Spleen (tissue), 11 donors: ENCODE measurements at regions not wholly inside any gene's neighbourhood (a gene's known extent, or its start where the extent isn't known, plus 50 kb on each side); places are given as distances from the start of the nearest gene placed in this dataset.

Experiments used
- DNase-seq: peaks from one replicate; pipeline ENCODE4 v3.0.0-alpha.2; 2020
- H3K27ac ChIP-seq, 8 donors: fragments of 200-600 bp; sonication (generic) in 7 of 8; 1 replicate in 4 of 8; 2 replicates in 4 of 8; pipeline versions ENCODE4 v1.5.0 to v1.8.0; 2016 to 2021; ENCODE audit warnings: inconsistent platforms in 4 of 8, mild to moderate bottlenecking in 4 of 8, moderate library complexity in 1 of 8
- H3K27me3 ChIP-seq, 7 donors: fragments of 200-600 bp; sonication (generic) in 6 of 7; replicated peaks in 1 of 7; 1 replicate in 4 of 7; 2 replicates in 3 of 7; pipeline versions ENCODE4 v1.5.0 to v1.8.0; 2016 to 2021; ENCODE audit warnings: inconsistent platforms in 3 of 7, mild to moderate bottlenecking in 1 of 7
- H3K36me3 ChIP-seq, 6 donors: fragments of 200-600 bp; sonication (generic) in 5 of 6; 1 replicate in 4 of 6; 2 replicates in 2 of 6; pipeline versions ENCODE4 v1.5.0 to v1.8.0; 2016 to 2021; ENCODE audit warnings: inconsistent platforms in 2 of 6
- H3K4me1 ChIP-seq, 6 donors: fragments of 200-600 bp; sonication (generic) in 5 of 6; 1 replicate in 3 of 6; 2 replicates in 3 of 6; pipeline versions ENCODE4 v1.5.0 to v1.8.0; 2016 to 2021; ENCODE audit warnings: inconsistent platforms in 3 of 6
- H3K4me3 ChIP-seq, 8 donors: fragments of 200-600 bp; sonication (generic) in 7 of 8; 1 replicate in 4 of 8; 2 replicates in 4 of 8; pipeline versions ENCODE4 v1.5.0 to v1.8.0; 2016 to 2021; ENCODE audit warnings: inconsistent platforms in 4 of 8, mild to moderate bottlenecking in 4 of 8, moderate library complexity in 2 of 8
- H3K9me3 ChIP-seq, 8 donors: fragments of 200-600 bp; sonication (generic) in 7 of 8; 1 replicate in 4 of 8; 2 replicates in 4 of 8; pipeline versions ENCODE4 v1.5.0 to v1.8.0; 2016 to 2021; ENCODE audit warnings: inconsistent platforms in 4 of 8
- CTCF ChIP-seq, 11 experiments: fragments of 200-600 bp in 7 of 11; fragments of 450-650 bp in 4 of 11; sonication (generic) in 4 of 11; IDR thresholded peaks in 8 of 11; conservative IDR thresholded peaks in 3 of 11; 1 replicate in 7 of 11; 2 replicates in 4 of 11; pipeline versions ENCODE4 v1.4.0 to v1.8.0; 2016 to 2021; ENCODE audit warnings: antibody characterized with exemption in 11 of 11, inconsistent platforms in 4 of 11, mild to moderate bottlenecking in 1 of 11
- POLR2A ChIP-seq, 3 donors: fragments of 450-650 bp; IDR thresholded peaks; one replicate each; pipeline ENCODE4 v1.5.1; 2017; ENCODE audit warnings: antibody characterized with exemption in 3 of 3, mild to moderate bottlenecking in 1 of 3
- POLR2AphosphoS5 ChIP-seq, 3 donors: sonication (generic); formaldehyde crosslinking; IDR thresholded peaks; one replicate each; pipeline ENCODE4 v1.5.1; 2017; ENCODE audit warnings: antibody characterized with exemption in 3 of 3
- WGBS, 5 donors: extraction: QIAGEN DNeasy Blood & Tissue Kit in 3 of 5; methylation state at CpG; one replicate each; pipeline versions ENCODE4 v1.1.5 to v1.1.7; 2013 to 2018; 5-methylcytosine and 5-hydroxymethylcytosine counted together
- intact Hi-C: fragments of 100-400 bp; cut with DNase I; formaldehyde crosslinking; loops from one replicate; pipeline ENCODE4 v1.15.0; 2023; ENCODE audit warnings: low total_unique reads
- donor health status: healthy with polysubstance abuse.
- donor health status: DM: no; HTN: no; CAD: no; lungs with moderate emphysema.
- donor health status: DM: no; HTN: no; CAD: no.
- donor health status: Bipolar disorder and iron deficiency.
- donor health status: healthy.
- donor health status: DM: no; HTN: no; CAD: no.
- donor health status: DM: yes; HTN: yes; CAD: no.

- Histone ChIP-seq H3K27ac (no peak overlapping the region), H3K4me1 (no peaks in the 10 kb centered on the region), H3K36me3 (no peaks in the 10 kb centered on the region), H3K9me3 (peaks cover 0 to 17% (median 2%) of the 10 kb centered on the region in 8 donors), H3K4me3 (no peak overlapping the region), H3K27me3 (no peaks in the 10 kb centered on the region)
- intact Hi-C loops: no loop called here
- no peak for TF ChIP-seq POLR2AphosphoS5 (IDR thresholded peaks at IDR 0.05)
- no peak for TF ChIP-seq POLR2A (IDR thresholded peaks at IDR 0.05)
- peak in 2 of 11 experiments; percentile 18 to 21 for TF ChIP-seq CTCF (IDR thresholded peaks at IDR 0.05 in 8 of 11, conservative IDR thresholded peaks at IDR 0.05 in 3 of 11)
- 76 to 83% (median 79%) methylated on average over 7 of the region's 7 CpGs for WGBS, 5 donors
- DNase-seq: no peak
Measured at GRCh38 chr2:23199115-23199918, 185.7 kb upstream of the KLHL29 start.

- Histone ChIP-seq H3K4me3 (no peak overlapping the region), H3K27ac (no peak overlapping the region), H3K9me3 (peaks cover 0 to 17% (median 2%) of the 10 kb centered on the region in 8 donors), H3K36me3 (no peaks in the 10 kb centered on the region), H3K4me1 (no peaks in the 10 kb centered on the region), H3K27me3 (no peaks in the 10 kb centered on the region)
- intact Hi-C loops: no loop called here
- DNase-seq: no peak
- no peak for TF ChIP-seq POLR2A (IDR thresholded peaks at IDR 0.05)
- no peak for TF ChIP-seq CTCF (IDR thresholded peaks at IDR 0.05 in 8 of 11, conservative IDR thresholded peaks at IDR 0.05 in 3 of 11)
- TF ChIP-seq POLR2AphosphoS5 (IDR thresholded peaks at IDR 0.05): no peak
- 84 to 94% (median 88%) methylated on average over 2 of the region's 2 CpGs for WGBS, 5 donors
Measured at GRCh38 chr2:23200068-23200786, 184.8 kb upstream of the KLHL29 start.

- peaks cover 0 to 17% (median 2%) of the 10 kb centered on the region in 8 donors for H3K9me3 ChIP-seq
- TF ChIP-seq POLR2A (IDR thresholded peaks at IDR 0.05) (no peak), POLR2AphosphoS5 (IDR thresholded peaks at IDR 0.05) (no peak), CTCF (IDR thresholded peaks at IDR 0.05 in 8 of 11, conservative IDR thresholded peaks at IDR 0.05 in 3 of 11) (no peak)
- H3K27me3 ChIP-seq: no peaks in the 10 kb centered on the region
- H3K36me3 ChIP-seq: no peaks in the 10 kb centered on the region
- 62 to 82% (median 70%) methylated on average over 5 of the region's 5 CpGs for WGBS, 5 donors
- DNase-seq: no peak
- no peak overlapping the region for H3K27ac ChIP-seq
- intact Hi-C loops: no loop called here
- H3K4me3 ChIP-seq: no peak overlapping the region
- H3K4me1 ChIP-seq: no peaks in the 10 kb centered on the region
Measured at GRCh38 chr2:23200787-23201114, 184.2 kb upstream of the KLHL29 start.

- H3K27ac ChIP-seq: no peak overlapping the region
- H3K27me3 ChIP-seq: no peaks in the 10 kb centered on the region
- no peaks in the 10 kb centered on the region for H3K4me1 ChIP-seq
- intact Hi-C loops: no loop called here
- no peaks in the 10 kb centered on the region for H3K36me3 ChIP-seq
- no peak for DNase-seq
- H3K4me3 ChIP-seq: no peak overlapping the region
- TF ChIP-seq POLR2AphosphoS5 (IDR thresholded peaks at IDR 0.05): no peak
- TF ChIP-seq POLR2A (IDR thresholded peaks at IDR 0.05): no peak
- TF ChIP-seq CTCF (IDR thresholded peaks at IDR 0.05 in 8 of 11, conservative IDR thresholded peaks at IDR 0.05 in 3 of 11): no peak
- peaks cover 0 to 17% (median 2%) of the 10 kb centered on the region in 8 donors for H3K9me3 ChIP-seq
Measured at GRCh38 chr2:23203383-23203782, 181.6 kb upstream of the KLHL29 start.
